Neuronal stem cell (in vitro differentiated cells): ENCODE measurements at regions not wholly inside any gene's neighbourhood (a gene's known extent, or its start where the extent isn't known, plus 50 kb on each side); places are given as distances from the start of the nearest gene placed in this dataset.

Source experiments
- DNase-seq: peaks from one replicate; pipeline ENCODE4 v3.0.0-alpha.2; 2013; ENCODE audit warnings: low spot score
- H2AFZ ChIP-seq: one replicate; pipeline ENCODE4 v1.6.1; 2013; ENCODE audit warnings: mild to moderate bottlenecking, low read length, inconsistent platforms
- H2AK5ac ChIP-seq: 2 replicates; pipeline ENCODE4 v1.6.1; 2013; ENCODE audit warnings: low read depth, mild to moderate bottlenecking, inconsistent platforms, low read length, moderate library complexity, mixed read lengths
- H2BK120ac ChIP-seq: 2 replicates; pipeline ENCODE4 v1.6.1; 2013; ENCODE audit warnings: low read depth, mild to moderate bottlenecking, inconsistent platforms, low read length, moderate library complexity, mixed read lengths
- H2BK12ac ChIP-seq: one replicate; pipeline ENCODE4 v1.6.1; 2013; ENCODE audit warnings: low read length, inconsistent platforms
- H2BK15ac ChIP-seq: 2 replicates; pipeline ENCODE4 v1.6.1; 2013; ENCODE audit warnings: mild to moderate bottlenecking, low read length, inconsistent platforms, mixed read lengths
- H2BK5ac ChIP-seq: one replicate; pipeline ENCODE4 v1.6.1; 2013; ENCODE audit warnings: inconsistent platforms, mild to moderate bottlenecking, low read length, moderate library complexity
- H3K14ac ChIP-seq: one replicate; pipeline ENCODE4 v1.6.1; 2013; ENCODE audit warnings: low read length, inconsistent platforms
- H3K18ac ChIP-seq: 2 replicates; pipeline ENCODE4 v1.6.1; 2013; ENCODE audit warnings: low read length, inconsistent platforms
- H3K23ac ChIP-seq: 2 replicates; pipeline ENCODE4 v1.6.1; 2013; ENCODE audit warnings: low read depth, mild to moderate bottlenecking, mixed read lengths, low read length, inconsistent platforms; ENCODE audit not compliant: poor library complexity
- H3K27ac ChIP-seq: replicated peaks from 3 replicates; pipeline ENCODE4 v1.5.1; 2013; ENCODE audit warnings: low read length, inconsistent platforms
- H3K27me3 ChIP-seq, 3 experiments: 2 replicates each; pipeline ENCODE4 v1.6.1; 2013; ENCODE audit warnings: low read length in 3 of 3, mild to moderate bottlenecking in 2 of 3, inconsistent platforms in 1 of 3, low read depth in 1 of 3, mixed read lengths in 1 of 3, moderate library complexity in 1 of 3; ENCODE audit not compliant: control insufficient read depth in 3 of 3, insufficient read depth in 3 of 3
- H3K36me3 ChIP-seq, 2 donors: replicated peaks in 1 of 2; 2 replicates each; pipeline ENCODE4 v1.6.1; 2013; ENCODE audit warnings: low read length in 2 of 2; ENCODE audit not compliant: control insufficient read depth in 2 of 2, insufficient read depth in 2 of 2
- H3K4ac ChIP-seq: 2 replicates; pipeline ENCODE4 v1.6.1; 2013; ENCODE audit warnings: inconsistent platforms, mild to moderate bottlenecking, low read length, moderate library complexity
- H3K4me1 ChIP-seq, 2 donors: 1 replicate in 1 of 2; 2 replicates in 1 of 2; pipeline ENCODE4 v1.6.1; 2013; ENCODE audit warnings: low read length in 2 of 2, low read depth in 1 of 2; ENCODE audit not compliant: control insufficient read depth in 2 of 2, insufficient read depth in 1 of 2
- H3K4me2 ChIP-seq: one replicate; pipeline ENCODE4 v1.6.1; 2013; ENCODE audit warnings: mild to moderate bottlenecking, low read length, inconsistent platforms; ENCODE audit not compliant: insufficient read depth, poor library complexity, severe bottlenecking
- H3K4me3 ChIP-seq, 2 donors: 2 replicates each; pipeline ENCODE4 v1.5.1; 2013; ENCODE audit warnings: low read length in 2 of 2, mild to moderate bottlenecking in 2 of 2, inconsistent platforms in 1 of 2, moderate library complexity in 1 of 2
- H3K79me1 ChIP-seq: one replicate; pipeline ENCODE4 v1.6.1; 2013; ENCODE audit warnings: low read depth, mild to moderate bottlenecking, inconsistent platforms, low read length, moderate library complexity
- H3K9ac ChIP-seq: one replicate; pipeline ENCODE4 v1.6.1; 2013; ENCODE audit warnings: mild to moderate bottlenecking, low read depth, low read length, inconsistent platforms; ENCODE audit not compliant: poor library complexity
- H3K9me3 ChIP-seq, 2 donors: replicated peaks in 1 of 2; 2 replicates each; pipeline versions ENCODE3 to v1.6.1; 2013; ENCODE audit warnings: low read length in 2 of 2, mild to moderate bottlenecking in 2 of 2, inconsistent platforms in 1 of 2, low read depth in 1 of 2, mixed read lengths in 1 of 2, moderate library complexity in 1 of 2; ENCODE audit not compliant: control insufficient read depth in 2 of 2, insufficient read depth in 1 of 2
- H4K8ac ChIP-seq: one replicate; pipeline ENCODE4 v1.6.1; 2013; ENCODE audit warnings: low read depth, mild to moderate bottlenecking, inconsistent platforms, low read length, moderate library complexity
- H4K91ac ChIP-seq: one replicate; pipeline ENCODE4 v1.6.1; 2013; ENCODE audit warnings: low read length, low read depth, mild to moderate bottlenecking, inconsistent platforms; ENCODE audit not compliant: poor library complexity
- WGBS, 2 donors: extraction: QIAGEN DNeasy Blood & Tissue Kit; methylation state at CpG; one replicate each; pipeline ENCODE4 v1.1.7; 2013; ENCODE audit warnings: missing lambda C conversion rate in 2 of 2, mixed read lengths in 1 of 2; ENCODE audit not compliant: insufficient read length in 2 of 2, insufficient replicate concordance in 1 of 2; ENCODE audit errors: extremely low coverage in 2 of 2; 5-methylcytosine and 5-hydroxymethylcytosine counted together

DNA sequence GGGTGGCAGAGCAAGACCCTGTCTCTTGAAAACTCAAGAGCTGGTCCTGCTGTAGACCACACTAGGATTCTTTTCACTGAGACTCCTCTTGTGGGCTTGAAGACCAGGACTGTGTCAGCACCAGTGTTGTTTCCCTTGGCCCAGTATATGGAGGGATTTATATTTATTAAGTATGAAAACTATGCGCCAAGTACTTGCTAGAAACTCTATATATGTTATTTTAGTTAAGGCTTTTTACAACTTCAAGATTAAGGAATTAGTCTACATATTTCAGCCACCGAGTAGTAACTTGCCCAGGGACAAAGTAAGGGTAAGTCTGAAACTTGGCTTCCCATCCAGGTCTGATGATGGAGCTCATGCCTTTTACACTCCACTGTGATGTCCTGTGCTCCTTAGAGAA, 488.4 kb downstream of the PCNX1 start:
- Histone ChIP-seq H2BK120ac (no peak overlapping the region), H3K27ac (no peak overlapping the region), H3K9me3 (no peaks in the 10 kb centered on the region), H3K18ac (no peak overlapping the region), H3K4me2 (no peak overlapping the region), H2BK12ac (no peak overlapping the region), H4K8ac (no peak overlapping the region), H2AFZ (no peak overlapping the region), H2BK5ac (no peak overlapping the region), H3K79me1 (no peaks in the 10 kb centered on the region), H3K4me1 (peaks cover under 1 to 4% of the 10 kb centered on the region in 2 donors), H2AK5ac (no peak overlapping the region), H3K23ac (no peak overlapping the region), H3K36me3 (no peaks in the 10 kb centered on the region), H3K9ac (no peak overlapping the region), H3K4ac (no peak overlapping the region), H3K14ac (no peak overlapping the region), H3K27me3 (no peaks in the 10 kb centered on the region), H2BK15ac (no peak overlapping the region), H4K91ac (no peak overlapping the region), H3K4me3 (no peak overlapping the region)
- WGBS, 2 donors = no CpG with 5 or more reads among the region's 2 CpGs
- DNase-seq = no peak

DNA sequence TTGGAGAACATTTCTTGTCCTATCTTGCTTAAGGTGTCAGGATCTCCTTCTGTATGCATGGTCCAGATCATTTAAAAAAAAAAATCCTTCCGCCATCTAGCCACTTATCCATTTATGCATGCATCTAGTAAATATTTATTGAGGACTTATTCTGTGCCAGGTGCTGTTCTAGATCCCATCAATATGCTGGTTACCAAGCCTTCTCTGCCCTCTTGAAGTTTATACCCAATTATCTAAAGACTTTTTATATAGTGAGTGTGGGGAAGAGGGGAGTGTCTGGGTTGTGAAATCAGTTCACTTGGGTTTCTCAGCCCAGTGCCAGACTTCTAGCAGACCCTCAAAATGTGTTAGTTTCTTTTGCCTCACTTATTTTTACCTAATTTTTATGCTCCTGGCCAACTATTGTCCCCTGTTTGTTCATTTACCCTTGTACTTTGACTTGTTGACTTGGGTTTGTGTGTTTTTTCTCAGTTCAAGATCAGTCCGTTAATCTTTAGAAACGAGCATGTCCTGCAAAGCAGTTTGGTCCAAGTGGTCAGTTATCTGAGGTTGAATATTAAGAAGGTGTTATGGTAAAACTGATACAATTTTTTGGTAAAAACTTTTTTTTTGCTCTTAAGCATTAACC, 488.9 kb downstream of the PCNX1 start:
- Histone ChIP-seq H4K8ac (no peak overlapping the region), H2BK12ac (no peak overlapping the region), H3K4me2 (no peak overlapping the region), H2BK5ac (no peak overlapping the region), H3K4ac (no peak overlapping the region), H2AK5ac (no peak overlapping the region), H4K91ac (no peak overlapping the region), H3K4me1 (peaks cover 2 to 4% of the 10 kb centered on the region in 2 donors), H3K79me1 (no peaks in the 10 kb centered on the region), H3K9me3 (no peaks in the 10 kb centered on the region), H3K27ac (no peak overlapping the region), H2BK120ac (no peak overlapping the region), H3K23ac (no peak overlapping the region), H3K9ac (no peak overlapping the region), H3K18ac (no peak overlapping the region), H2AFZ (no peak overlapping the region), H3K14ac (no peak overlapping the region), H2BK15ac (no peak overlapping the region), H3K27me3 (no peaks in the 10 kb centered on the region), H3K4me3 (no peak overlapping the region), H3K36me3 (no peaks in the 10 kb centered on the region)
- DNase-seq = no peak
- no CpG with 5 or more reads among the region's 3 CpGs for WGBS, 2 donors

DNA sequence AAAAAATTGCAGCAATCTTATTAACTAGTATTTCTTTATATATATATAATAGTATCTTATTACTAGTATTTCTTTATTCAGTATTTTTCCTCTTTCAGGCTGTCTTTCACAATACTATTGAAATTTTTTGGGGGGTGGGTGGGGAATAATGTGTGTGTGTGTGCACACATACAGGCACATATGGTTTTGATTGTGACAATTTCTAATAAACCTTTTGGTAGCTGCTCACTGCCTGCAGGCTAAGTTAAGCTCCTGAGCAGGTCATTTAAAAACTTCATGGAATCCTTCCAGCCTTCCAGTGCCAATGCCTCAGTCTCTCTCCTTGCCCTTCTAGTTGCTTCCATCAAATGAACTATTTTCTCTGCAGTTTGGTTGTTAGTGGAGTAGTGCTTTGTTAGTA, 490.1 kb downstream of the PCNX1 start:
- Histone ChIP-seq H3K4me2 (no peak overlapping the region), H2BK120ac (no peak overlapping the region)
- DNase-seq = no peak

DNA sequence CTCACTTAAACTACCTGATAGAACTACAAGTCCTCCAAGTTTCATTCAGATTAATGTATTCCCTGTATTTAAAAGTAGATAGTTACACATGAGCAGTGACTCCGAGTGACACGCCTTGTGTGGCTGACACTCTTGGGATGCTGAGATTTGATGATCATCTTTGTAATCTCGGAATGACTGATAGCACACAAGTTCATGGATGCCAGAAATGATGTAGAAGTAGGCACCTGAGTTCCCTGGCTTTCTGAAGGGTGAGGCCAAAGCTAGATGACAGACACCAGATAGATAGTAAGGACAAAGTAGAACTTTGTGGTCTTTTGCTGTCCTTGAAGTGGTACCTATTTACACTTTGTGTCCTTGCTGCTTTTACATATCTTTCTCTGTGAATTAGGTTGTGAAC, 491.2 kb downstream of the PCNX1 start:
- no peaks in the 10 kb centered on the region for H3K79me1 ChIP-seq
- no peak overlapping the region for H4K91ac ChIP-seq
- H3K4me1 ChIP-seq = peaks cover 2 to 4% of the 10 kb centered on the region in 2 donors
- no peak overlapping the region for H2BK12ac ChIP-seq
- H3K4ac ChIP-seq = no peak overlapping the region
- H3K4me3 ChIP-seq = no peak overlapping the region
- no peak overlapping the region for H3K27ac ChIP-seq
- no peaks in the 10 kb centered on the region for H3K9me3 ChIP-seq
- H3K23ac ChIP-seq = no peak overlapping the region
- H2AFZ ChIP-seq = no peak overlapping the region
- no peak overlapping the region for H2AK5ac ChIP-seq
- H3K14ac ChIP-seq = no peak overlapping the region
- no peak overlapping the region for H3K18ac ChIP-seq
- no peaks in the 10 kb centered on the region for H3K27me3 ChIP-seq
- H3K36me3 ChIP-seq = no peaks in the 10 kb centered on the region
- H4K8ac ChIP-seq = no peak overlapping the region
- H2BK5ac ChIP-seq = no peak overlapping the region
- H3K9ac ChIP-seq = no peak overlapping the region
- no peak for DNase-seq
- no peak overlapping the region for H2BK15ac ChIP-seq
- WGBS, 2 donors = no CpG with 5 or more reads among the region's 3 CpGs
- H2BK120ac ChIP-seq = no peak overlapping the region
- no peak overlapping the region for H3K4me2 ChIP-seq

More for the DNA sequence above, 490.1 kb downstream of the PCNX1 start:
- no peak overlapping the region for H3K4ac ChIP-seq
- H2AFZ ChIP-seq = no peak overlapping the region
- H3K4me3 ChIP-seq = no peak overlapping the region
- no peak overlapping the region for H4K8ac ChIP-seq
- H3K4me1 ChIP-seq = peaks cover 2 to 4% of the 10 kb centered on the region in 2 donors
- no peaks in the 10 kb centered on the region for H3K9me3 ChIP-seq
- H2BK15ac ChIP-seq = no peak overlapping the region
- no peak overlapping the region for H2BK5ac ChIP-seq
- no peak overlapping the region for H2AK5ac ChIP-seq
- no peak overlapping the region for H4K91ac ChIP-seq
- no peaks in the 10 kb centered on the region for H3K79me1 ChIP-seq
- no peak overlapping the region for H3K23ac ChIP-seq
- no peak overlapping the region for H2BK12ac ChIP-seq
- H3K36me3 ChIP-seq = no peaks in the 10 kb centered on the region
- no peak overlapping the region for H3K14ac ChIP-seq
- no peak overlapping the region for H3K27ac ChIP-seq
- no peaks in the 10 kb centered on the region for H3K27me3 ChIP-seq
- no peak overlapping the region for H3K18ac ChIP-seq
- no peak overlapping the region for H3K9ac ChIP-seq
